ENCODE measurements at regions not wholly inside any gene's neighbourhood (a gene's known extent, or its start where the extent isn't known, plus 50 kb on each side); places are given as distances from the start of the nearest gene placed in this dataset.

GRCh38 chr19:28155265-28155664, 1057.7 kb downstream of the UQCRFS1 start:
- Mint-ChIP-seq H3K27ac (ENCODE audit: unreplicated experiment) (no peak overlapping the region), H3K27me3 (ENCODE audit: low read depth) (peaks cover 11% of the 10 kb centered on the region), H3K4me1 (no peaks in the 10 kb centered on the region), H3K4me3 (no peak overlapping the region), H3K9me3 (peaks cover 10% of the 10 kb centered on the region), H3K36me3 (ENCODE audit: low read depth) (no peaks in the 10 kb centered on the region)
- no peak for DNase-seq (ENCODE audit: low read depth, low spot score)
- TF ChIP-seq CTCF (conservative IDR thresholded peaks at IDR 0.05), result no peak

- no peak for DNase-seq (ENCODE audit: low read depth, low spot score)
- H3K4me1 Mint-ChIP-seq, result no peaks in the 10 kb centered on the region
- TF ChIP-seq CTCF (conservative IDR thresholded peaks at IDR 0.05), result no peak
- peaks cover 19% of the 10 kb centered on the region for H3K27me3 Mint-ChIP-seq (ENCODE audit: low read depth)
- H3K27ac Mint-ChIP-seq (ENCODE audit: unreplicated experiment), result no peak overlapping the region
- H3K36me3 Mint-ChIP-seq (ENCODE audit: low read depth), result no peaks in the 10 kb centered on the region
- no peak overlapping the region for H3K4me3 Mint-ChIP-seq
- peaks cover 8% of the 10 kb centered on the region for H3K9me3 Mint-ChIP-seq
These were observed 1058.9 kb downstream of the UQCRFS1 start for GRCh38 chr19:28154077-28154476.

GRCh38 chr19:28153123-28153522, 1059.8 kb downstream of the UQCRFS1 start:
- Mint-ChIP-seq H3K4me3 (no peak overlapping the region), H3K27me3 (ENCODE audit: low read depth) (peaks cover 25% of the 10 kb centered on the region), H3K27ac (ENCODE audit: unreplicated experiment) (no peak overlapping the region), H3K36me3 (ENCODE audit: low read depth) (no peaks in the 10 kb centered on the region), H3K4me1 (no peaks in the 10 kb centered on the region), H3K9me3 (peaks cover 1% of the 10 kb centered on the region)
- no peak for DNase-seq (ENCODE audit: low read depth, low spot score)
- no peak for TF ChIP-seq CTCF (conservative IDR thresholded peaks at IDR 0.05)

GRCh38 chr19:28152195-28152594, 1060.8 kb downstream of the UQCRFS1 start:
- Mint-ChIP-seq H3K27ac (ENCODE audit: unreplicated experiment) (no peak overlapping the region), H3K9me3 (no peaks in the 10 kb centered on the region), H3K27me3 (ENCODE audit: low read depth) (peaks cover 31% of the 10 kb centered on the region), H3K36me3 (ENCODE audit: low read depth) (no peaks in the 10 kb centered on the region), H3K4me3 (no peak overlapping the region), H3K4me1 (no peaks in the 10 kb centered on the region)
- TF ChIP-seq CTCF (conservative IDR thresholded peaks at IDR 0.05), result no peak
- DNase-seq (ENCODE audit: low read depth, low spot score), result no peak

GRCh38 chr19:28150129-28150528, 1062.8 kb downstream of the UQCRFS1 start:
- Mint-ChIP-seq H3K4me3 (no peak overlapping the region), H3K36me3 (ENCODE audit: low read depth) (no peaks in the 10 kb centered on the region), H3K27me3 (ENCODE audit: low read depth) (peaks cover 48% of the 10 kb centered on the region), H3K9me3 (no peaks in the 10 kb centered on the region), H3K4me1 (no peaks in the 10 kb centered on the region), H3K27ac (ENCODE audit: unreplicated experiment) (no peak overlapping the region)
- DNase-seq (ENCODE audit: low read depth, low spot score), result no peak
- TF ChIP-seq CTCF (conservative IDR thresholded peaks at IDR 0.05), result no peak

GRCh38 chr19:28148554-28148953, 1064.4 kb downstream of the UQCRFS1 start:
- H3K4me1 Mint-ChIP-seq, result no peaks in the 10 kb centered on the region
- H3K9me3 Mint-ChIP-seq, result no peaks in the 10 kb centered on the region
- no peak for TF ChIP-seq CTCF (conservative IDR thresholded peaks at IDR 0.05)
- no peak for DNase-seq (ENCODE audit: low read depth, low spot score)
- H3K4me3 Mint-ChIP-seq, result no peak overlapping the region
- H3K27ac Mint-ChIP-seq (ENCODE audit: unreplicated experiment), result no peak overlapping the region
- peaks cover 58% of the 10 kb centered on the region for H3K27me3 Mint-ChIP-seq (ENCODE audit: low read depth)
- no peaks in the 10 kb centered on the region for H3K36me3 Mint-ChIP-seq (ENCODE audit: low read depth)
